ENCODE measurements at regions not wholly inside any gene's neighbourhood (a gene's known extent, or its start where the extent isn't known, plus 50 kb on each side); places are given as distances from the start of the nearest gene placed in this dataset.

GRCh38 chr5:105807290-105807689 is 1863.4 kb downstream of the EFNA5 start:
- H3K4me2 ChIP-seq (ENCODE audit: insufficient read depth, low read length): no peak overlapping the region
- CTCF ChIA-PET: no interaction called here
- no TSS peak for BruUV-seq (replicated peaks)
- no peak overlapping the region for H2AFZ ChIP-seq (ENCODE audit: low read depth, low read length)
- H3K4me3 ChIP-seq (replicated peaks in 1 of 3; ENCODE audit: insufficient read depth in 1 of 3, low read depth in 1 of 3, low read length in 3 of 3): no peak overlapping the region
- H3K9me3 ChIP-seq (replicated peaks; ENCODE audit: control insufficient read depth, insufficient read depth, low read length): no peaks in the 10 kb centered on the region
- no peaks in the 10 kb centered on the region for H3K27me3 ChIP-seq (ENCODE audit: control insufficient read depth in 2 of 2, insufficient read depth in 2 of 2, low read length in 2 of 2)
- no peaks in the 10 kb centered on the region for H4K20me1 ChIP-seq (replicated peaks; ENCODE audit: control insufficient read depth, extremely low read depth, insufficient read depth, low read length)
- no peaks in the 10 kb centered on the region for H3K9me1 ChIP-seq (replicated peaks; ENCODE audit: control insufficient read depth, extremely low read depth, insufficient read depth, low read length)
- dilution Hi-C loops (cut with MboI; ENCODE audit: extremely low pct_ligation_motif_present, low sequenced_read_pairs) (no loop called here), intact Hi-C loops (cut with micrococcal nuclease) (no loop called here)
- no peaks in the 10 kb centered on the region for H3K79me2 ChIP-seq (ENCODE audit: control insufficient read depth, insufficient read depth, low read length)
- no peak overlapping the region for H3K27ac ChIP-seq (ENCODE audit: insufficient read depth, low read depth, low read length)
- no peak overlapping the region for H3K9ac ChIP-seq (replicated peaks; ENCODE audit: extremely low read depth, insufficient read depth, low read length)
- H3K4me1 ChIP-seq (ENCODE audit: control insufficient read depth, extremely low read depth, insufficient read depth, low read length): no peaks in the 10 kb centered on the region
- no peaks in the 10 kb centered on the region for H3K36me3 ChIP-seq (ENCODE audit: control insufficient read depth in 2 of 2, extremely low read depth in 1 of 2, insufficient read depth in 2 of 2, low read length in 2 of 2)
- no peak for TF ChIP-seq GATA2 (IDR thresholded peaks at IDR 0.05; ENCODE audit: insufficient read depth, insufficient read length, low read depth, low read length)
- no peak for TF ChIP-seq POLR2A (IDR thresholded peaks at IDR 0.05; ENCODE audit: low read depth, low read length)
- no peak for TF ChIP-seq EZH2 (IDR thresholded peaks at IDR 0.05; ENCODE audit: borderline replicate concordance, low read depth, low read length, severe bottlenecking)
- no peak for TF ChIP-seq CTCF (IDR thresholded peaks at IDR 0.05; ENCODE audit: extremely low read depth in 1 of 2, insufficient read depth in 1 of 2, low read depth in 1 of 2, low read length in 2 of 2)
- TF ChIP-seq MYC (IDR thresholded peaks at IDR 0.05; ENCODE audit: low read depth, low read length): no peak
- TF ChIP-seq JUN (IDR thresholded peaks at IDR 0.05; ENCODE audit: borderline replicate concordance, insufficient read depth, insufficient read length, low read depth): no peak
- TF ChIP-seq MAX (IDR thresholded peaks at IDR 0.05; ENCODE audit: insufficient read depth, insufficient read length): no peak
- TF ChIP-seq FOS (IDR thresholded peaks at IDR 0.05; ENCODE audit: borderline replicate concordance, insufficient read depth, low read length): no peak
- TF ChIP-seq POLR2AphosphoS5 (IDR thresholded peaks at IDR 0.05; ENCODE audit: insufficient read depth, low read depth, low read length): no peak
- FAIRE-seq (no peak), DNase-seq (ENCODE audit: low read depth, low spot score) (no peak)
- POLR2A ChIA-PET: no interaction called here

Data from endothelial cell of umbilical vein (primary cell).